Activated gamma-delta T cell treated with anti-CD3 and anti-CD28 coated beads, Interleukin-2, amount 50 U/mL, for 16 hours (primary cell): ENCODE measurements at regions not wholly inside any gene's neighbourhood (a gene's known extent, or its start where the extent isn't known, plus 50 kb on each side); places are given as distances from the start of the nearest gene placed in this dataset.
"Not testable (repeated sequence)": the region's sequence is repeated elsewhere in the genome, so short reads cannot be mapped to it uniquely, and the experiment has no call there.

Source experiments
- DNase-seq: peaks from one replicate; pipeline ENCODE4 v3.0.0-alpha.2; 2020; ENCODE audit warnings: low read depth

DNA sequence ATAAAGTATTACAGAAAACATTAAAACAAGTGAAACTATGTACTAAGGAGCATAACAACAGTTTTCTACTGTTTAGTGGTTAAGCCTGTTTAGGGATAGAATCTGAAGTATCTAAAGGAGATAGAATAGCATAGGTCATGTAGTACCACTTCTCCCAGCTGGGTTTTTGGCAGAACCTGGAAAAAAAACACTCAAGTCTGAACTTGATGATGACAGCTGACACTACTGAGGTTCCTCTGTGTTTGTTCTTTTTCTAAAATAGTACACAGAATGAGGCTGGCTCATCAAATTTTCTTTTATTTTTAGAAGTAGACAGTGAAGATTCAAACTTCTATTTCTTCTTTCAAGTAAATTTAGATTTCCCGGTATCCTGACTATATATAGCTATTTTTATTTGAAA is 203.8 kb upstream of the ACO1 start:
- DNase-seq, result no peak

DNA sequence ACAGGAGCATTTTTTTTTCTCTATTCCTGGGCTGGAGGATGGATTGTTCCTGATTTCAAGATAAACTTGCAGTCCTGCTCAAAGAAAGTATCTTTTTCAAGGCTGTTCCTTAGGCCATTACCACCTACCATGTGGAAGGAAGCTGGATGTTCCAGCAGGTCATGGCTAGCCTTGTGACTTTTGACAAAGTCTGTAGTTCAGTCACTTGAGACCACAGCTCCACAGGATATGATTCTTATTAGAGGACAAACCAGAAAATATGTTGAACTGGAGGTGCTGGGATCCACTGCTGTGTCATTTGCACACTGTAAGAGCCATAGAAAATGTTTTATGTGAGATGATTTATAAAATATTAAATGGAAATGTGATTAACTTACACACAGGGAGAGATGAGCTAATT is 184.2 kb upstream of the ACO1 start:
- DNase-seq, result no peak

DNA sequence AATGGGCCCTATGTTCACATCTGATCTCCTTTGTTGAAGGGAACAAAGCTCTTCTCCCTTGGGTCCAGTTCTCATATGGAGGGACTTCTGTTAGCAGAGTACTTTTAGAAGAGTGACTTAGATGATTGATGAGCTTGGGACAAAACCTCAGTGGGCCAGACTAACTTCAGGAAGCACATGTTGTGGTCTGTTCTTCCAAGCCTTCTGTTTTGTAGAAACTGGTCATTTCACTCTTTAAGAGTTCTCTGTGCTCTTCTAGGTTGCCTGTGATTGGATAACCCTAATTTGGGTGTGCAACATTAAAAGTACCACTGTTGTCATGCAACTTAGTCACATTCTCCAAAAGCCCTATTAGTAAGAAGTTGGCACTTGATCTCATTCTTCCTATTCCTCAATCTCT is 183.5 kb upstream of the ACO1 start:
- DNase-seq, result no peak

DNA sequence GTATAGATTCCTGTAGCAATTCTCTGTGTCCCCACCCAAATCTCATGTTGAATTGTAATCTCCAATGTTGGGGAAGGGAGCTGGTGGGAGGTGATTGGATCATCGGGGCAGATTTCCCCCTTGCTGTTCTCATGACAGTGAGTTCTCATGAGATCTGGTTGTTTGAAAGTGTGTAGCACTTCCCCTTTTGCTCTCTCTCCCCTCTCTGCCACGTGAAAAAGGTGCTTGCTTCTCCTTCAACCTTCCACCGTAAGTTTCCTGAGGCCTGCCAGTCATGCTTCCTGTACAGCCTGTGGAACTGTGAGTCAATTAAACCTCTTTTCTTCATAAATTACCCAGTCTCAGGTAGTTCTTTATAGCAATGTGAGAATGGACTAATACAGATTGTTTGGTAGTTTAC is 175.3 kb upstream of the ACO1 start:
- DNase-seq, result not testable (repeated sequence)

DNA sequence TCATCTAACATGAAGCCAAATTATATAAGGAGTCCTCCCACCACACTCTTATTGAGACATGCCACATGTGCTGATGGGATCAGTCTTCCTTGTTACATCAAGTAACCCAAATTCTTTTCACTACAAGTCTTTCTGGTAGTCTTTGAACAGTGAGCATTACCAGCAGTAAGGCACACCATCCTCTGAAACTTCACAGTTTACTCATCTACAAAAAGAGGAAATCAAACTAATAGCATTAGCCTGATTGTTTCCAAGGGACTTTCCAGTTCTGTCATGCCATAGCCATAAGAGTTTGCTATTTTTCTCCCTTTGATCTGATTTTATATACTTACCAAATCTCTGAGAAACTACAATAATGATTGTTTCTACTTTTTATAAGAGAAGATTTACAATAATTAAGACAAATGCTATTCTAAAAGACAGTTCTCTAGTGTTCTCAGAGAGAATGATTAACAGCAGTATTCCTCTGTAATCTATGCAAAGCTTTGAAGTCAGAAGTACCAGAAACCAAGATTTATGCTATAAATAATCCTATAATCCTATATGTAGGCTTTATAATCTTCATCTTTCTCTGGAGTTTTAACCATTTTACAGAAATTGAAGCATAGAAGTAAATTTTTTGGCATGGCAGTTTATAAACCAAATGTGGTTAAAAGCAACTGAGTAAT is 166.2 kb upstream of the ACO1 start:
- no peak for DNase-seq

DNA sequence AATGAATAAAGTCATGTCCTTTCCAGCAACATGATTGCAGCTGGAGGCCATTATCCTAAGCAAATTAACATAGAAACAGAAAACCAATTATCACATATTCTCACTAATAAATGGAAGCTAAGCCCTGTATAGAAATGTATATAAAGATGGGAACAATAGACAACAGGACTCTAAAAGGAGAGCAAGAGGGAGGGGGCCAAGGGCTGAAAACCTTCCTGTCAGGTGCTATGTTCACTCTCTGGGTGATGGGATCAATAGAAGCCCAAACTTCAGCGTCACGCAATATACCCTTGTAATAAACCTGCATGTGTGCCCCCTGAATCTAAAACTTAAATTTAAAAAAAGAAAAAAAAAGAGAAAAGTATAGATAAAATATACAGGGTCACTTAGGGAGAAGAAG is 163.7 kb upstream of the ACO1 start:
- no peak for DNase-seq

DNA sequence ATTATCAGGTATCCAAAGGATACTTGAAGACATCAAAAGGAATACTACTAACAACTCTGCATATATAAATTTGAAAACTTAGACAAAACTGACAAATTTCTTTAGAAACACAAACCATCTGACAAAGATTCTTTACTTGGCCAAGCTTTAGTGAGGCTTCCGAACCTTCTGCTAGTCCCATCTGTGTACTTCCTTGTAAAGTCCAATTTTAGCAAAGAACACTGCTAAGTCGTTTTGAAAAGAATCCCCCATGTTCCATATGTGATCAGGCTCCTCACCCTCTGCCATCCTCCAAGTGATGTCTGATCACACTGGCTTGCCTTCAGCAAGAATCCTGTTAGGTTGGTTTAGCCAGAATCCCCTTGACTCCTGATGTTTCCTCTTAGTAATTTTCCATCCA is 150.0 kb upstream of the ACO1 start:
- DNase-seq, result no peak

DNA sequence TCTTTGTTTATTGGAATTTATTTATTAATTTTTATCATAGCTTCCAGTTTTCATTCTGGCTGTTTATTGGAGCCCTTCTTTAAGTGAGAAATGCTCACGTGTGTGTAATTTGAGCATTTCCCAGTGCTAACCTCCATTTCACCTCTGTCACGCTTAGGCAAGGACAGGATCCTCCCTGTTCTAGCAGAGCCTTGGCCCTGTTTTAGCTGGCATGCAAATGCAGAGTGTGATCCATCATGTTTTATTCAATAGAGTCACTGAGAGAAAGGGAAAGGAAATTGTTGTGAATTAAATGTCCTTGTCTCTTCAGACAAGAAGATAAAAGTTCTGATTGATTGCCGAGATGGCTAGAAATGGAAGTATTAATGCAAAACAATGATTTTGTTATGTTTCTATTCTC is 137.3 kb upstream of the ACO1 start:
- no peak for DNase-seq

DNA sequence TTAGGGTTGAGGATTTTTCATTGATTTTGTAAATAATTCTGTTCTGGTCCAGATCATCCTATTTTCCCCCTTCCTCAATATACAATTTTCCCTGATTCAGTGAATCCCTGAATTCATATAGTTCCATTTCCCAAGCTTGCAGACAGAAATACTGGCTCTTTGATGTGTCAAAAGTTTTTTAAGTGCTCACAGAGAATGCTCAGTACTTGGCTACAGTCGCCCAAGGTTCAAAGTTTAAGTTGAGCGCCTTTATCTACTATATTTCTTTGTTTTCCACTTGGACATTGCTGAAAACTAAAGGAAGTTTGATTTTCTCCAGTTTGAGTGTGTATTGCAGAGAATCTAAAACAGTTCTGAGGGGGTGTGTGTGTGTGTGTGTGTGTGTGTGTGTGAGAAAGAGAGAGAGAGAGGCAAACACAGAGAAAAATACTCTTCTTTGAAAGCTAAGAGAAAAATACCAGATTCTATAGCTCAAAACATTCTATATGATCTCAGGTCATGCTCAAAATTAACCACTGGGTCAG is 136.2 kb upstream of the ACO1 start:
- DNase-seq, result no peak

DNA sequence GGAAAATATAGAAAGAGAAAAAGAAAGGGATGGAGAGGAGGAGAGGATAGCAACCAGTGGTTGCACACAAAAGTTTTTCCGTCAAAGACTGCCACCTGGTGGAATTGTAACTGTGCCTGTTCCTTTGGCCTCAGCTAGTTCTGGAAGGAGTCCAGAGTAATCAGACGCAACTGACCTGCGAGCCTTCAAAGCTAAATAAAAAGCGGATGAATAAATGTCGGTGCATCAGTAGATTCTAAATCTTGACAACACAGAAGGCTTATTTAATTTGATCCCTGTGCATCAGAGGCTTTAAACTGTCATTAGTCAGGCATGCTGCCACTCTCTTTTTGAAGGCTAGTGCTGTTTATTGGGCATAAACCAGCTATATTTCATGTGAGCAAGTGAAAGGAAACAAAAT is 132.9 kb upstream of the ACO1 start:
- DNase-seq, result peak; percentile 3

DNA sequence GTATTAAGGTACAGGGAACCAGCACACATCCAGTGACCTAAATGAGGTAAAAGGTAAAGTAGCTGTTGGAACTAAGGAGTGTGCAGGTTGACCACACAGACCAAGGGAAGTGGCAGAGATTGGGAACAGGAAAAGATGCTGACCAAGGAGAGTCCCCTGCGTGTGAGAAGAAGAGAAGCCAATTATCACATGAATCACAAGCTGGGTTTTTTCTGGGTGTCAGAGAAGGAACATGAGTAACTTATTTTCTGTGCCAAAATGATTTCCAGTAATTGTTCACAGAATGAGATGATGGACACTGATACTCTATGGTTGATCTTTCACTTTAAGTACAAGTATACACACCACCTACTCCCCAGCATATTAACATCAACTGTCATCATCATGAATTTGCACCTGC is 130.7 kb upstream of the ACO1 start:
- no peak for DNase-seq

DNA sequence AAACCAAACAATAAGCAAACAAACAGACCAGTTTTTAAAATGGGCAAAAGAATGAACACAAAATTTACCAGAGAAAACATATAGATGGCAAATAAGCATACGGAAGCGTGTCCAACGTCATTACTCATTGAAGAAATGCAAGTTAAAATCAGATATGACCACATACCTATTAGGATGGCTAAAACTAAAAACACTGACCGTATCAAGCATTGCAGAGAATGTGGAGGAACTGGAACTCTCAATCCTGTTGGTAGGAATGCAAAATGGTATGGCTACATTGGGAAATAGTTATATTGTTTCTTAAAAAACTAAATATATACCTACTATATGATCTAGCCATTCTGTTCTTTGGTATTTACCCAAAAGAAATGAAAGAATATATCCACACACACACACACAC is 129.4 kb upstream of the ACO1 start:
- DNase-seq, result no peak

DNA sequence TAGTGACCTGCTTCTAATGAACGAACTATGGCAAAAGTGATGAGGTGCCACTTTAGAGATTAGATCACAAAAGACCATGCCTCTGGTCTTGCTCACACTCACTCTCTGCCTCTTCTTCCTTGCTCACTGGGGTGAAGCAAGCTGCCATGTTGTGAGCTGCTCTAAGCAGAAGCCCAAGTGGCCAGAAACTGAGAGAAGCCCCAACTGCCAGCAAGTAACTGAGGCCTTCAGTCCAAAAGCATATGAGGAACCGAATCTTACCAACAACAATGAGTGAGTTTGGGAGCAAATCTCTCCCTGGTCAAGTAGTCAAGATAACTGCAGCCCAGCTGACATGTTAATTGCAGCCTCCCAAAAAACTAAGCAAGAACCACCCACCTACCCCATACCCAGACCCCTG is 126.0 kb upstream of the ACO1 start:
- DNase-seq, result no peak

DNA sequence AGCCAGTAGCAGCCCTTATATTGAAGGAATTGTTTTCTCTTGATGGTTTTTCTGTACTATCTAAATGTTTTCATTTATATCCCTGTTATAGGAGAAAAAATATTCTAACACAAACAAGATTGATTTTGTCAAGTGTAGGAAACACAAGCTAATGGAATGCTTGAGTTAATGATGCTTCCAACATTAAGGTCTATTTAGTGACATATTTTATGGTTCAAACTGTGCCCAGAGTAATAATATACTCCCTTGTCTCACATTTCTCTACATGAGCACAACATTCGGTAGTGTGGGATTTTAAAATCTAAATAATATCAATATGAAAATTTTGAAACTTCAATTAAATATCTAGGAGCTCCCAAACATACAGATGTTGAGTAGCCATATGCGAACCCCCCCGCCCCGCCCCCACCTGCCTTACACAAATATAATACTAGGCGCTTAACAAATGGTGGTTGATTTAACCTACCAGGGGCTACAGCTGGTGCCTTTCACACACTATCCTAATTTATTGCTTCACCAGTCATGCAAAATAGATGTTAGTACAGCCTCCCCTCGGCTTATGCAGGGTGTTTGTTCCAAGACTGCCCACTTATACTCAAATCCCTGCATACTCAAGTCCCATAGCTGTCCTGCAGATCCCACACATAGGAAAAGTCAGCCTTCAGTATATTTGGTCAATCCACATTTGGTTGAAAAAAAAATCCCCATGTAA is 124.1 kb upstream of the ACO1 start:
- DNase-seq, result no peak

DNA sequence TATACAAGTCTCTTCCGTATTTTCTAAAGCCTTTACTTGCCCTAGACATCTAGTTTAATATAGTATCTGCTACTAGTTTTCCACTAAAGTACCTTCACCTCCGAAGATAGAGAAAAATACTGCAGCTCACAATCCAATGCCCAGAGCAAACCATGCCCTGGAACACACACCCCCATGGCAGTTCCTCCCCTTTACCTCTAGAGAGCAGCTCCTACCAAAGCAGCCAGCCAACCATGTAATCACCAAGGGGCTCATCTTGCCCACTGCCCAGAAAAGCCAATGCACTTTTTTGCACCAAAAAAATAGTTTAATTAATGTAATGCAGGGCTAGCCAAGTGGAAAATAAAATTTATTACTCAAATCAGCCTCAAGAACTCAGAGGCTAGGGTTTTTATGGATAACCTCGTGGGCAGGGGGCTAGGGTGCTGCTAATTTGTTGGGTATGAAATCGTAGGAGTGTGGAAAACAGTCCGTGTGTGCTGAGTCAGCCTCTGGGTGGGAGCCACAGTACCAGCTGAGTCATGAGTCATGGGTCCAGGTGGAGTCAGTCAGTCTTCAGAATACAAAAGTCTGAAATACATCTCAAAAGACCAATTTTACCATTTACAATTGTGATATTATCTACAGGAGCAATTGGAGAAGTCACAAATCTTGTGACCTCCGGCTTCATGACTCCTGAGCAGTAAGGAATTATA is 120.1 kb upstream of the ACO1 start:
- no peak for DNase-seq

DNA sequence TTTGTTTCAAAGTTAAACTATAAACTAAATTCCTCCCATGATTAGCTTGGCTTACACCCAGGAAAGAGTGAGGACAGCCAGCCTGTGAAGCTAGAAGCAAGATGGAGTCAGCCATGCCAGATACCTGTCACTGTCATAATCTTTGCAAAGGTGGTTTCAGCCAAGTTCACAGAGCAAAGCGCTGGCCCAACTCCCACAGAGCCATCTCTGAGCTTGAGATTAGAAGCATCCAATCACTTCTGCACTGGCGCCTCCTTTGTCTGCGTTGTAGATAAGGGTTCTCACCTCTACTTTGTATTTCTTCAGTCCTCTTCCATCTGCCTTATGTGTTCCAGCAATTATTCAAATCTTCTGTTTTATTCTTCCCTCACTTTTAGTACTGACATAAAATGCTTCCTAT is 119.4 kb upstream of the ACO1 start:
- no peak for DNase-seq

DNA sequence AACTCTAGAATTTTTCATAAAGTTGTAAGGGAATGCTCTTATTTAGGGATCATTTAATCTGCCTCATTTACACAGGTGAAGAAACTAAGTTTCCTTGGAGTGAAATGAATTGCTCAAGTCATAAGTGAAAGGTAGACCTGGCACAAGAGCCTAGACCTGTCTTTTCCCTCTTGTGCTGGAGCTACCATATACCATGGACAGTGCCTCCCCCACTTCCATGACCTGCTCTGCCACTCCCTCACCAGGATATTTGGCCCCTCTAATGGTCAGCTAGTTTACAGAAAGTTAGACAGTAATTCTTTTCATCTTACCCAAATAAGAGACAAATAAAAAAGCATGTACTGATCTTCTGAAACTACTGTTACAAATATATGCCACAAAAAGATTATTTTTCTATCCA is 105.5 kb upstream of the ACO1 start:
- no peak for DNase-seq

DNA sequence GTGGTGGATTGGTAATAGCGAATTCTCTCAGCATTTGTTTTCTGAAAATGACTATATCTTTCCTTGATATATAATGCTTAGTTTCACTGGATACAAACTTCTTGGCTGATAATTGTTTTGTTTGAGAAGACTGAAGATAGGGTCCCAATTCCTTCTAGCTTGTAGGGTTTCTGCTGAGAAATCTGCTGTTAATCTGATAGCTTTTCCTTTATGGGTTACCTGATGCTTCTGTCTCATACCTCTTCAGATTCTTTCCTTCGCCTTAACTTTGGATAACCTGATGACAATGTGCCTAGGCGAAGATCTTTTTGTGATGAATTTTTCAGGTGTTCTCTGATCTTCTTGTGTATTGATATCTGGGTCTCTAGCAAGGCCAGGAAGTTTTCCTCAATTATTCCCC is 94.7 kb upstream of the ACO1 start:
- DNase-seq, result no peak

DNA sequence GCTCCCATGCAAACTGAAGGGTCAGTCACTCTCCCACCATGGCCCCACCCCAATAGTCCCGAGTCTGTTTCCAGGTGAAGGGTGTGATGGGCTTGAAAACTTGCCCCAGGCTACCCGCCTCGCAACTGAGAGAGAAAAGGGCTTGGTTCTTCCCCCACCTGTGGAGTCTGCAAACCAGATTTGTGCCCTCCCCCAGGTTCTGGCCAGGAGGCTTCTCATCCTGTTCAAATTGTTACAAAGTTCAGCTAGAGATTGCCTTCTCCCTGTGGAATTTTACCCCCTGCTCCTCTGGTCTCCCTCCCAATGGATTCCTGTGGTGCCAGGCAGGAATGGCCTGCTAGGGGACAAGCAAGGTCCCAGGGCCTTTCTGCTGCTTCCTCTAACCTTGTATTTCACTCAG is 93.1 kb upstream of the ACO1 start:
- no peak for DNase-seq

DNA sequence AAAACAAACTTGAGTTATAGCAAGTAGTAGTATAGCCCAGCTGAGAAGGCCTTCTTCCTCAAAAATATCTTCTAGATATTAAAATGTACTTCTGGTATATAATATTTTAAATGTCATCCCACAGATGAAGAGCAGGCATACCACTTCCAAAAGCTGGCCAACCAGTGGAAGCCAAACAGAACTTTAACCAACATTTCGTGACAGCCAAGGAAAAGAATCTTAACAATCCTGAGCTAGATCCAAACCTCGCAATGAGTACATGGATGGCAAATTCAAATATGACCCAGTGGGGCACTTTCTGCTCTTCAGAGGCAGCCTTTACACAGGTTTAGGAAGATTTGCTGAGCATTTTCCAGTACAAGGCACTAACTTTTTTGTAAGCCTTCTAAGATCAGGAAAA is 91.8 kb upstream of the ACO1 start:
- no peak for DNase-seq

DNA sequence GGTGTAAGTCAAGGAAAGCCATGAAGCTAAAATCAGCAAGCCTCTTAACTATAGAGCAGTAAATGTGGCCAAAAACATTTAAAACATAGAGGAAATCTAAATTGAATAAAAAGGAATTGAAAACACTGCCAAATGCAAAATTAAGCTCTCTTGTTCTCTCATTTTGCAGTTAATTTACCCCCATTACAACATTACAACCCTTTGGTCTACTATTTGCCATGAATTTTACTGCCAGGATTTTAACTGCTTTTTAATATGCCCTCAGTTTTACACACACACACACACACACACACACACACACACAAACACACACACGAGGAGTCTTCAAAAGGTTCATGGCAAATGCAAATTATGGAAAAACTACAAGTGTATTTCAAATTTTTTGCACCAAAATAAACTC is 91.4 kb upstream of the ACO1 start:
- no peak for DNase-seq

DNA sequence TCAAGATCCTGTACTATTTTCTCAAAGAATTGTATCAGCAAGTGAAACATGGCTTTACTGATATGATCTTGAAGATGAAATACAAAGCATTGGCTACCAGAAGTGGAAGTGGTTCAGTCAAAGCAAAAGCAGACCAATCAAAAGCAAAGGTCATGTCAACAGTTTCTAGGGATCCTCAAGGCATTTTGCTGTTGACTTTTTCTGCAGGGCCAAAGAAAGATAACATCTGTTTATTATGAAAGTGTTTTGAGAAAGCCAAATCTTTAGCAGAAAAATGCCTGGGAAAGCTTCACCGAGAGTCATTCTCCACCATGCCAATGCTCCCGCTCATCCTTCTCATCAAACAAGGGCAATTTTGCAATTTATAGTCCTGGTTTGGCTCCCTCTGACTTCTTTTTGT is 90.3 kb upstream of the ACO1 start:
- DNase-seq, result no peak

DNA sequence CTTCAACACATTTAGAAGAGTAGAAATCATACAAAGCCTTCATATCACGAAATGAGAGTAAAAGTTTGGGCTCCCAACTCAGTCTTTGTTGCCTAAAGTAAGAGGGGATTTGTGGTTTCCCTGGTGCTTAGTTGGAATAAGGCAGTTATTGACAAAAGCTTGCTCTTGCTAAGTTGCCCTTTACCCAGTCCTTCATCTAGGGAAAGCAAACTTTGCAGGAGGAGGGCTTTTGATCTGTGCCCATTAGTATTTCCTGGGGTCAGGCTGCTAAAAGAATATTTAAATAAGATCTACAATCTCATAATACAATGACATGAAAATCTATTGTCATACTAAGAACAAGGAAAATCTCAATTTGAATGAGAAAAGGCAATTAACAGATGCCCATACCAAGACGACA is 84.1 kb upstream of the ACO1 start:
- DNase-seq, result no peak
